ENCODE measurements at regions not wholly inside any gene's neighbourhood (a gene's known extent, or its start where the extent isn't known, plus 50 kb on each side); places are given as distances from the start of the nearest gene placed in this dataset.
"Not testable (repeated sequence)": the region's sequence is repeated elsewhere in the genome, so short reads cannot be mapped to it uniquely, and the experiment has no call there.

- not testable (repeated sequence) for TF ChIP-seq POLR2A (IDR thresholded peaks at IDR 0.05)
- TF ChIP-seq, protein P1, sequence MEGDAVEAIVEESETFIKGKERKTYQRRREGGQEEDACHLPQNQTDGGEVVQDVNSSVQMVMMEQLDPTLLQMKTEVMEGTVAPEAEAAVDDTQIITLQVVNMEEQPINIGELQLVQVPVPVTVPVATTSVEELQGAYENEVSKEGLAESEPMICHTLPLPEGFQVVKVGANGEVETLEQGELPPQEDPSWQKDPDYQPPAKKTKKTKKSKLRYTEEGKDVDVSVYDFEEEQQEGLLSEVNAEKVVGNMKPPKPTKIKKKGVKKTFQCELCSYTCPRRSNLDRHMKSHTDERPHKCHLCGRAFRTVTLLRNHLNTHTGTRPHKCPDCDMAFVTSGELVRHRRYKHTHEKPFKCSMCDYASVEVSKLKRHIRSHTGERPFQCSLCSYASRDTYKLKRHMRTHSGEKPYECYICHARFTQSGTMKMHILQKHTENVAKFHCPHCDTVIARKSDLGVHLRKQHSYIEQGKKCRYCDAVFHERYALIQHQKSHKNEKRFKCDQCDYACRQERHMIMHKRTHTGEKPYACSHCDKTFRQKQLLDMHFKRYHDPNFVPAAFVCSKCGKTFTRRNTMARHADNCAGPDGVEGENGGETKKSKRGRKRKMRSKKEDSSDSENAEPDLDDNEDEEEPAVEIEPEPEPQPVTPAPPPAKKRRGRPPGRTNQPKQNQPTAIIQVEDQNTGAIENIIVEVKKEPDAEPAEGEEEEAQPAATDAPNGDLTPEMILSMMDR (IDR thresholded peaks at IDR 0.05), result not testable (repeated sequence)
Observed at GRCh38 chr15:96058852-96059103, 271.7 kb upstream of the NR2F2 start.
